ENCODE measurements at regions not wholly inside any gene's neighbourhood (a gene's known extent, or its start where the extent isn't known, plus 50 kb on each side); places are given as distances from the start of the nearest gene placed in this dataset.

DNA sequence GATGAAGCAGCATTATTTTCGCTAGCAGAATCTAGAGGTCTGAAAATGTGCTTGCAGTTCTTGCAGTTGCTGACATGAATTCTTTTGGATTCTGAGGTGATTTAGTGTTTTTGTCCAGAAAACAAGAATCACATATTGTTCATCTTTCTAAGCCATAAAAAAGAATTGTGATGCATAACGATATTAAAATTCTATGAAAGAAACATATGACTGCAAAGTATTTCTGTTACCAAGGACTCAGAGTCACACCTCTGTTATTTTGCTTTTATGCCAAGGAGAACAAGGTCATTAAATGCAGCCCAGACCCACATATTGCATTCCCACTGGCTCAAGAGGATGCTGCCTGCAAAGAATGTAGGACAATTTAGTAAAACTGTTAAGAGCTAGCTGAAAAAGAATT, 299.8 kb upstream of the GPR149 start:
- ChIA-PET POLR2A (no interaction called here), CTCF (no interaction called here)
- ATAC-seq (no peak), DNase-seq (ENCODE audit: low spot score) (no peak)
- H3K4me3 Mint-ChIP-seq, result no peak overlapping the region
- H3K4me1 Mint-ChIP-seq, result no peaks in the 10 kb centered on the region
- no peaks in the 10 kb centered on the region for H3K36me3 Mint-ChIP-seq
- no peak overlapping the region for H3K27ac Mint-ChIP-seq
- TF ChIP-seq RELA (CRISPR knock-in tag; IDR thresholded peaks at IDR 0.05; ENCODE audit: borderline replicate concordance) (no peak), OVOL2 (CRISPR knock-in tag; IDR thresholded peaks at IDR 0.05; ENCODE audit: borderline replicate concordance) (no peak), CREB1 (CRISPR knock-in tag; IDR thresholded peaks at IDR 0.05) (no peak)
- TF ChIP-seq, protein P1, sequence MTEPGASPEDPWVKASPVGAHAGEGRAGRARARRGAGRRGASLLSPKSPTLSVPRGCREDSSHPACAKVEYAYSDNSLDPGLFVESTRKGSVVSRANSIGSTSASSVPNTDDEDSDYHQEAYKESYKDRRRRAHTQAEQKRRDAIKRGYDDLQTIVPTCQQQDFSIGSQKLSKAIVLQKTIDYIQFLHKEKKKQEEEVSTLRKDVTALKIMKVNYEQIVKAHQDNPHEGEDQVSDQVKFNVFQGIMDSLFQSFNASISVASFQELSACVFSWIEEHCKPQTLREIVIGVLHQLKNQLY (CRISPR knock-in tag; IDR thresholded peaks at IDR 0.05), result no peak
- TF ChIP-seq, protein P2, sequence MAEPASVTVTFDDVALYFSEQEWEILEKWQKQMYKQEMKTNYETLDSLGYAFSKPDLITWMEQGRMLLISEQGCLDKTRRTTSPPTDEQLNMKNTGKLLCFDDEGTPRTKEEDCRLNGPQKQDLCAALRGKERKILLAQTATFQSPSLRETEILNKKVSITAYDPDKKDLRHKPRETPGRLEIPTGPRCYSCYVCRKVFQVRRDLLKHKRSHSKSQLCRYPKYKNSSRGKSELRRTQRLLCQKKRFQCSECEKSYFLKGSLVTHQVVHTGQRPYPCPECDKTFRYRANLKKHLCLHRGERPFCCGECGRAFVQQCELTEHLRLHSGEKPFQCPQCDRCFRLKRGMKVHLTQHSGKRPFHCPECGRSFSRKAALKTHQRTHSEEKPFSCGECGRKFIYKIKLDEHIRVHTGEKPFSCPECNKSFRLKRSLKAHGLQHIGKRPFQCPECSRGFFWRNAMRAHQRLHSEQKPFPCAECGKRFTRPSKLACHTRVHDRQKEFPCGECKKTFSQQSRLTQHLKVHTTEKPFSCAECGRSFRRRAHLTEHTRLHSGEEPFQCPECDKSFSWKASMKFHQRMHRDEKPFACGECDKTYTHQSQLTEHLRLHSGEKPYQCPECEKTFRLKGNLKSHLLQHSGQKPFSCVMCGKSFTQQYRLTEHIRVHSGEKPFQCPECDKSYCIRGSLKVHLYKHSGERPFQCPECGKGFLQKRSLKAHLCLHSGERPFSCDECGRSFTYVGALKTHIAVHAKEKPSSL (CRISPR knock-in tag; conservative IDR thresholded peaks at IDR 0.05), result no peak
- TF ChIP-seq, protein P3, sequence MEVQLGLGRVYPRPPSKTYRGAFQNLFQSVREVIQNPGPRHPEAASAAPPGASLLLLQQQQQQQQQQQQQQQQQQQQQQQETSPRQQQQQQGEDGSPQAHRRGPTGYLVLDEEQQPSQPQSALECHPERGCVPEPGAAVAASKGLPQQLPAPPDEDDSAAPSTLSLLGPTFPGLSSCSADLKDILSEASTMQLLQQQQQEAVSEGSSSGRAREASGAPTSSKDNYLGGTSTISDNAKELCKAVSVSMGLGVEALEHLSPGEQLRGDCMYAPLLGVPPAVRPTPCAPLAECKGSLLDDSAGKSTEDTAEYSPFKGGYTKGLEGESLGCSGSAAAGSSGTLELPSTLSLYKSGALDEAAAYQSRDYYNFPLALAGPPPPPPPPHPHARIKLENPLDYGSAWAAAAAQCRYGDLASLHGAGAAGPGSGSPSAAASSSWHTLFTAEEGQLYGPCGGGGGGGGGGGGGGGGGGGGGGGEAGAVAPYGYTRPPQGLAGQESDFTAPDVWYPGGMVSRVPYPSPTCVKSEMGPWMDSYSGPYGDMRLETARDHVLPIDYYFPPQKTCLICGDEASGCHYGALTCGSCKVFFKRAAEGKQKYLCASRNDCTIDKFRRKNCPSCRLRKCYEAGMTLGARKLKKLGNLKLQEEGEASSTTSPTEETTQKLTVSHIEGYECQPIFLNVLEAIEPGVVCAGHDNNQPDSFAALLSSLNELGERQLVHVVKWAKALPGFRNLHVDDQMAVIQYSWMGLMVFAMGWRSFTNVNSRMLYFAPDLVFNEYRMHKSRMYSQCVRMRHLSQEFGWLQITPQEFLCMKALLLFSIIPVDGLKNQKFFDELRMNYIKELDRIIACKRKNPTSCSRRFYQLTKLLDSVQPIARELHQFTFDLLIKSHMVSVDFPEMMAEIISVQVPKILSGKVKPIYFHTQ (CRISPR knock-in tag; IDR thresholded peaks at IDR 0.05), result no peak
- no peaks in the 10 kb centered on the region for H3K27me3 Mint-ChIP-seq (ENCODE audit: low read depth)
- H3K9me3 Mint-ChIP-seq, result peaks cover 5% of the 10 kb centered on the region; the same call in 1 of the 2 replicates

DNA sequence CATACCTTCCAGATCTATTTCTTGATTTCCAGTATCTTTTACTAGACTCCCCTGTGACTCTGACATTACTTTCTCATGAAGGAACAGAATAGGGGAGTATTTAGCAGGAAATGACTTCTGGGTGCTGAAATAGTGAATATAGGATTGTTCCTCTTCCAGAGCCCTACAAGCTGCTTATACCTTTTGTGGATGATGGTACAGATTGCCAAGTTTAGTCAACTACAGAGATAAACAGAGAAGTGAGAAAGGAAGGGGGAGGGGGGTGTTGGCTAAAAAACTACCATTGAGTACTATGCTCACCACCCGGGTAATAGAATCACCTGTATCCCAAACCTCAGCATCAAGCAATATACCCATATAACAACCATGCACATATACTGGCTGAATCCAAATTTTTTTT, 298.3 kb upstream of the GPR149 start:
- Mint-ChIP-seq H3K27ac (no peak overlapping the region), H3K27me3 (ENCODE audit: low read depth) (no peaks in the 10 kb centered on the region), H3K4me3 (no peak overlapping the region), H3K36me3 (no peaks in the 10 kb centered on the region), H3K9me3 (peaks cover 5% of the 10 kb centered on the region; the same call in 1 of the 2 replicates), H3K4me1 (no peaks in the 10 kb centered on the region)
- ATAC-seq (no peak), DNase-seq (ENCODE audit: low spot score) (no peak)
- CTCF ChIA-PET, result no interaction called here
- POLR2A ChIA-PET, result no interaction called here
- no peak for TF ChIP-seq ZNF121 (CRISPR knock-in tag; IDR thresholded peaks at IDR 0.05)
- TF ChIP-seq, protein P4, sequence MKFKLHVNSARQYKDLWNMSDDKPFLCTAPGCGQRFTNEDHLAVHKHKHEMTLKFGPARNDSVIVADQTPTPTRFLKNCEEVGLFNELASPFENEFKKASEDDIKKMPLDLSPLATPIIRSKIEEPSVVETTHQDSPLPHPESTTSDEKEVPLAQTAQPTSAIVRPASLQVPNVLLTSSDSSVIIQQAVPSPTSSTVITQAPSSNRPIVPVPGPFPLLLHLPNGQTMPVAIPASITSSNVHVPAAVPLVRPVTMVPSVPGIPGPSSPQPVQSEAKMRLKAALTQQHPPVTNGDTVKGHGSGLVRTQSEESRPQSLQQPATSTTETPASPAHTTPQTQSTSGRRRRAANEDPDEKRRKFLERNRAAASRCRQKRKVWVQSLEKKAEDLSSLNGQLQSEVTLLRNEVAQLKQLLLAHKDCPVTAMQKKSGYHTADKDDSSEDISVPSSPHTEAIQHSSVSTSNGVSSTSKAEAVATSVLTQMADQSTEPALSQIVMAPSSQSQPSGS (CRISPR knock-in tag; IDR thresholded peaks at IDR 0.05; ENCODE audit: borderline replicate concordance, low read depth), result no peak
- no peak for TF ChIP-seq ETV6 (CRISPR knock-in tag; IDR thresholded peaks at IDR 0.05)
- TF ChIP-seq, protein P5, sequence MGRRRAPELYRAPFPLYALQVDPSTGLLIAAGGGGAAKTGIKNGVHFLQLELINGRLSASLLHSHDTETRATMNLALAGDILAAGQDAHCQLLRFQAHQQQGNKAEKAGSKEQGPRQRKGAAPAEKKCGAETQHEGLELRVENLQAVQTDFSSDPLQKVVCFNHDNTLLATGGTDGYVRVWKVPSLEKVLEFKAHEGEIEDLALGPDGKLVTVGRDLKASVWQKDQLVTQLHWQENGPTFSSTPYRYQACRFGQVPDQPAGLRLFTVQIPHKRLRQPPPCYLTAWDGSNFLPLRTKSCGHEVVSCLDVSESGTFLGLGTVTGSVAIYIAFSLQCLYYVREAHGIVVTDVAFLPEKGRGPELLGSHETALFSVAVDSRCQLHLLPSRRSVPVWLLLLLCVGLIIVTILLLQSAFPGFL (CRISPR knock-in tag; IDR thresholded peaks at IDR 0.05; ENCODE audit: borderline replicate concordance), result no peak
- TF ChIP-seq, protein P6, sequence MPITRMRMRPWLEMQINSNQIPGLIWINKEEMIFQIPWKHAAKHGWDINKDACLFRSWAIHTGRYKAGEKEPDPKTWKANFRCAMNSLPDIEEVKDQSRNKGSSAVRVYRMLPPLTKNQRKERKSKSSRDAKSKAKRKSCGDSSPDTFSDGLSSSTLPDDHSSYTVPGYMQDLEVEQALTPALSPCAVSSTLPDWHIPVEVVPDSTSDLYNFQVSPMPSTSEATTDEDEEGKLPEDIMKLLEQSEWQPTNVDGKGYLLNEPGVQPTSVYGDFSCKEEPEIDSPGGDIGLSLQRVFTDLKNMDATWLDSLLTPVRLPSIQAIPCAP (CRISPR knock-in tag; IDR thresholded peaks at IDR 0.05), result no peak
- TF ChIP-seq, protein P7, sequence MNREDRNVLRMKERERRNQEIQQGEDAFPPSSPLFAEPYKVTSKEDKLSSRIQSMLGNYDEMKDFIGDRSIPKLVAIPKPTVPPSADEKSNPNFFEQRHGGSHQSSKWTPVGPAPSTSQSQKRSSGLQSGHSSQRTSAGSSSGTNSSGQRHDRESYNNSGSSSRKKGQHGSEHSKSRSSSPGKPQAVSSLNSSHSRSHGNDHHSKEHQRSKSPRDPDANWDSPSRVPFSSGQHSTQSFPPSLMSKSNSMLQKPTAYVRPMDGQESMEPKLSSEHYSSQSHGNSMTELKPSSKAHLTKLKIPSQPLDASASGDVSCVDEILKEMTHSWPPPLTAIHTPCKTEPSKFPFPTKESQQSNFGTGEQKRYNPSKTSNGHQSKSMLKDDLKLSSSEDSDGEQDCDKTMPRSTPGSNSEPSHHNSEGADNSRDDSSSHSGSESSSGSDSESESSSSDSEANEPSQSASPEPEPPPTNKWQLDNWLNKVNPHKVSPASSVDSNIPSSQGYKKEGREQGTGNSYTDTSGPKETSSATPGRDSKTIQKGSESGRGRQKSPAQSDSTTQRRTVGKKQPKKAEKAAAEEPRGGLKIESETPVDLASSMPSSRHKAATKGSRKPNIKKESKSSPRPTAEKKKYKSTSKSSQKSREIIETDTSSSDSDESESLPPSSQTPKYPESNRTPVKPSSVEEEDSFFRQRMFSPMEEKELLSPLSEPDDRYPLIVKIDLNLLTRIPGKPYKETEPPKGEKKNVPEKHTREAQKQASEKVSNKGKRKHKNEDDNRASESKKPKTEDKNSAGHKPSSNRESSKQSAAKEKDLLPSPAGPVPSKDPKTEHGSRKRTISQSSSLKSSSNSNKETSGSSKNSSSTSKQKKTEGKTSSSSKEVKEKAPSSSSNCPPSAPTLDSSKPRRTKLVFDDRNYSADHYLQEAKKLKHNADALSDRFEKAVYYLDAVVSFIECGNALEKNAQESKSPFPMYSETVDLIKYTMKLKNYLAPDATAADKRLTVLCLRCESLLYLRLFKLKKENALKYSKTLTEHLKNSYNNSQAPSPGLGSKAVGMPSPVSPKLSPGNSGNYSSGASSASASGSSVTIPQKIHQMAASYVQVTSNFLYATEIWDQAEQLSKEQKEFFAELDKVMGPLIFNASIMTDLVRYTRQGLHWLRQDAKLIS (CRISPR knock-in tag; IDR thresholded peaks at IDR 0.05; ENCODE audit: borderline replicate concordance), result no peak
- no peak for TF ChIP-seq GRHL2 (CRISPR knock-in tag; IDR thresholded peaks at IDR 0.05; ENCODE audit: insufficient replicate concordance, severe bottlenecking)
- TF ChIP-seq, protein P8, sequence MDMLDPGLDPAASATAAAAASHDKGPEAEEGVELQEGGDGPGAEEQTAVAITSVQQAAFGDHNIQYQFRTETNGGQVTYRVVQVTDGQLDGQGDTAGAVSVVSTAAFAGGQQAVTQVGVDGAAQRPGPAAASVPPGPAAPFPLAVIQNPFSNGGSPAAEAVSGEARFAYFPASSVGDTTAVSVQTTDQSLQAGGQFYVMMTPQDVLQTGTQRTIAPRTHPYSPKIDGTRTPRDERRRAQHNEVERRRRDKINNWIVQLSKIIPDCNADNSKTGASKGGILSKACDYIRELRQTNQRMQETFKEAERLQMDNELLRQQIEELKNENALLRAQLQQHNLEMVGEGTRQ (CRISPR knock-in tag; IDR thresholded peaks at IDR 0.05), result no peak
- TF ChIP-seq FOXJ3 (CRISPR knock-in tag; IDR thresholded peaks at IDR 0.05; ENCODE audit: borderline replicate concordance), result no peak
- TF ChIP-seq GTF2I (CRISPR knock-in tag; conservative IDR thresholded peaks at IDR 0.05), result no peak
- no peak for TF ChIP-seq ZNF396 (CRISPR knock-in tag; IDR thresholded peaks at IDR 0.05; ENCODE audit: borderline replicate concordance)
- TF ChIP-seq CBFB (CRISPR knock-in tag; IDR thresholded peaks at IDR 0.05; ENCODE audit: low read depth), result no peak
- TF ChIP-seq, protein P9, sequence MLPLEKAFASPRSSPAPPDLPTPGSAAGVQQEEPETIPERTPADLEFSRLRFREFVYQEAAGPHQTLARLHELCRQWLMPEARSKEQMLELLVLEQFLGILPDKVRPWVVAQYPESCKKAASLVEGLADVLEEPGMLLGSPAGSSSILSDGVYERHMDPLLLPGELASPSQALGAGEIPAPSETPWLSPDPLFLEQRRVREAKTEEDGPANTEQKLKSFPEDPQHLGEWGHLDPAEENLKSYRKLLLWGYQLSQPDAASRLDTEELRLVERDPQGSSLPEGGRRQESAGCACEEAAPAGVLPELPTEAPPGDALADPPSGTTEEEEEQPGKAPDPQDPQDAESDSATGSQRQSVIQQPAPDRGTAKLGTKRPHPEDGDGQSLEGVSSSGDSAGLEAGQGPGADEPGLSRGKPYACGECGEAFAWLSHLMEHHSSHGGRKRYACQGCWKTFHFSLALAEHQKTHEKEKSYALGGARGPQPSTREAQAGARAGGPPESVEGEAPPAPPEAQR (CRISPR knock-in tag; IDR thresholded peaks at IDR 0.05), result no peak
- TF ChIP-seq SMAD4 (CRISPR knock-in tag; IDR thresholded peaks at IDR 0.05), result no peak

All from WTC11 (cell line).